HAP-1 (cell line): ENCODE measurements at regions not wholly inside any gene's neighbourhood (a gene's known extent, or its start where the extent isn't known, plus 50 kb on each side); places are given as distances from the start of the nearest gene placed in this dataset.

Experiments
- DNase-seq, 2 experiments: peaks; one replicate each; pipeline ENCODE4 v3.0.0-alpha.2; 2016 to 2020; ENCODE audit warnings: low spot score in 2 of 2
- H3K27me3 ChIP-seq: fragments of 250-450 bp; sonication (Bioruptor Pico); 2 replicates; pipeline ENCODE4 v1.5.1; 2020; ENCODE audit warnings: low read depth, mild to moderate bottlenecking, moderate library complexity
- H3K36me3 ChIP-seq: fragments of 250-450 bp; sonication (Bioruptor Pico); replicated peaks from 2 replicates; pipeline ENCODE4 v1.5.1; 2020; ENCODE audit warnings: mild to moderate bottlenecking
- H3K4me1 ChIP-seq: fragments of 250-450 bp; sonication (Bioruptor Pico); 2 replicates; pipeline ENCODE4 v1.5.1; 2020; ENCODE audit warnings: mild to moderate bottlenecking
- H3K4me3 ChIP-seq: fragments of 250-450 bp; sonication (Bioruptor Pico); 2 replicates; pipeline ENCODE4 v1.5.1; 2020; ENCODE audit warnings: mild to moderate bottlenecking, moderate library complexity
- H3K9me3 ChIP-seq: fragments of 250-450 bp; sonication (Bioruptor Pico); 2 replicates; pipeline ENCODE4 v1.5.1; 2020; ENCODE audit warnings: mild to moderate bottlenecking, moderate library complexity
- in situ Hi-C: fragments of 300-500 bp; cut with MboI; formaldehyde crosslinking; loops from 3 replicates; pipeline ENCODE4 v1.14.3; 2020; ENCODE audit warnings: low sequenced_read_pairs, inconsistent platforms, mixed read lengths

DNA sequence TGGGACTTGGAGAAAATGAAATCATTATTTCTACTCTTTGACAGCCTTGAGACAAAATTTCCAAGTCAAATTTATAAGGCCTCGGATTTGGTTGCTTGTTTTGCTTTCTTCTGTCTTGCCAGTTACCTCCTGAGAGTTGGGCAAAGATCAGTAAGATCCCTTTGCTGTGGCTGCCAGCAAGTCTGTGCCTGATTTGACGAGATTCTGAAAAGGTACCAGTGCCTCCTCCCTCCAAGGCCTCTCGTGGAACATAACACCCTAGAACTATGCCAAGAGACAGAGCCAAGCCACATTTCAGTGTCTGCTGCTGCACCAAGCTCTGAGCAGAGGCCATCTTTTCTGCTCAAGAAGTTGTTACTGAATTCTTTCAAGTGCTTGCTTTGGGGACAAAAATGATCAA lies 61.0 kb downstream of the GTPBP8 start:
- Histone ChIP-seq H3K4me3 (no peak overlapping the region), H3K36me3 (no peaks in the 10 kb centered on the region), H3K4me1 (peaks cover 7% of the 10 kb centered on the region), H3K9me3 (no peaks in the 10 kb centered on the region), H3K27me3 (no peaks in the 10 kb centered on the region)
- DNase-seq, result no peak
- in situ Hi-C loops, result loop anchor here (5.0 to 10.0 kb wide), 2 partner anchors 236 to 583 kb away; no protein-coding TSS in a partner anchor

- DNase-seq, result no peak
- Histone ChIP-seq H3K36me3 (no peaks in the 10 kb centered on the region), H3K27me3 (no peaks in the 10 kb centered on the region), H3K4me3 (no peak overlapping the region), H3K4me1 (peaks cover 12% of the 10 kb centered on the region), H3K9me3 (no peaks in the 10 kb centered on the region)
- in situ Hi-C loops, result loop anchor here (5.0 to 10.0 kb wide), 2 partner anchors 234 to 582 kb away; no protein-coding TSS in a partner anchor
Observed at GRCh38 chr3:113053169-113053568, 62.4 kb downstream of the GTPBP8 start.

DNA sequence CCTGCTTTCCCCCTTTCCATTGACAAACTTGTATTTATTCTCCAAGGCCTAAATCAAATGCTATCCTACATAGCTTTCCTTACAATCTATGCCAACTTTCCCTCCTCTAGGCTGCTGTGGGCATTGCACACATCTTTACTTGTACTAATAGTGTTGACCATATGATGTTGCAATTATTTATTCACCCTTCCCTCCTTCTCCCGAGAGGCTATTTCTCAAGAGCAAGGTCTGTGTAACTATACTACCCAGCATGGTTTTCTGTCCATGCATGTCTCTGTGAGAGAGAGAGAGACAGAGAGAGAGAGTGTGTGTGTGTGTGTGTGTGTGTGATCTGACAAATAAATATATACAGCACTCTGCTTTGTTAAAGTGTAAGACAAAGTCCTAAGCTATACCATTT lies 63.8 kb downstream of the GTPBP8 start:
- Histone ChIP-seq H3K36me3 (no peaks in the 10 kb centered on the region), H3K4me1 (peaks cover 12% of the 10 kb centered on the region), H3K9me3 (no peaks in the 10 kb centered on the region), H3K27me3 (no peaks in the 10 kb centered on the region), H3K4me3 (no peak overlapping the region)
- no peak for DNase-seq
- in situ Hi-C loops, result loop anchor here (5.0 to 10.0 kb wide), 2 partner anchors 233 to 580 kb away; no protein-coding TSS in a partner anchor

GRCh38 chr3:113055201-113055600 lies 64.4 kb downstream of the GTPBP8 start:
- no peak for DNase-seq

DNA sequence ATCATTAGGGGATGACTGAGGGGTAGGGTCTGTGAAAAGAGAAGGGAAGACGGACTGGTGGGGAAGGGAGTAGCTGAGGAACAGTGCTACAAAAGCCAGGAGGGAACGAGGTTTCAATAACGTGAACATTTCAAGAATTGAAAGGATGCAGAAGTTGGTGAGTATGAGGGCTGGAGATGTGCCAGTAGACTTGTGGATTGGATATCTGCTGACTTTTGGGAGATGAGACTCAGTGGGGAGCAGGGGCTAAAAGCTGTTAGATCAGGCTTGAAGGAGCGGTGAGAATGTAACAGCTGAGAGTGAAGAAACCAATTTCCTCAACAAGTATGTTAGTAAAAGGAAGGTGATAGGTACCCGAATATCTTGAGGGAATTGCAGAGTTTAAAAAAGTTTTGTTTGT lies 65.2 kb downstream of the GTPBP8 start:
- Histone ChIP-seq H3K4me1 (peaks cover 9% of the 10 kb centered on the region), H3K27me3 (no peaks in the 10 kb centered on the region), H3K4me3 (no peak overlapping the region), H3K36me3 (no peaks in the 10 kb centered on the region), H3K9me3 (no peaks in the 10 kb centered on the region)
- in situ Hi-C loops, result loop anchor here (10.0 kb wide), 1 partner anchor 579 kb away; no protein-coding TSS in a partner anchor
- DNase-seq, result no peak

More at GRCh38 chr3:113055201-113055600, 64.4 kb downstream of the GTPBP8 start:
- H3K9me3 ChIP-seq, result no peaks in the 10 kb centered on the region
- H3K4me3 ChIP-seq, result no peak overlapping the region
- in situ Hi-C loops, result loop anchor here (10.0 kb wide), 1 partner anchor 580 kb away; no protein-coding TSS in a partner anchor
- H3K36me3 ChIP-seq, result no peaks in the 10 kb centered on the region
- H3K4me1 ChIP-seq, result peaks cover 12% of the 10 kb centered on the region
- H3K27me3 ChIP-seq, result no peaks in the 10 kb centered on the region

- H3K36me3 ChIP-seq, result no peaks in the 10 kb centered on the region
- H3K4me1 ChIP-seq, result peaks cover 5% of the 10 kb centered on the region; the same call in 1 of the 2 replicates
- in situ Hi-C loops, result loop anchor here (10.0 kb wide), 1 partner anchor 578 kb away; no protein-coding TSS in a partner anchor
- no peak overlapping the region for H3K4me3 ChIP-seq
- no peaks in the 10 kb centered on the region for H3K27me3 ChIP-seq
- H3K9me3 ChIP-seq, result no peaks in the 10 kb centered on the region
- no peak for DNase-seq
Observed at GRCh38 chr3:113057117-113057516, 66.3 kb downstream of the GTPBP8 start.

DNA sequence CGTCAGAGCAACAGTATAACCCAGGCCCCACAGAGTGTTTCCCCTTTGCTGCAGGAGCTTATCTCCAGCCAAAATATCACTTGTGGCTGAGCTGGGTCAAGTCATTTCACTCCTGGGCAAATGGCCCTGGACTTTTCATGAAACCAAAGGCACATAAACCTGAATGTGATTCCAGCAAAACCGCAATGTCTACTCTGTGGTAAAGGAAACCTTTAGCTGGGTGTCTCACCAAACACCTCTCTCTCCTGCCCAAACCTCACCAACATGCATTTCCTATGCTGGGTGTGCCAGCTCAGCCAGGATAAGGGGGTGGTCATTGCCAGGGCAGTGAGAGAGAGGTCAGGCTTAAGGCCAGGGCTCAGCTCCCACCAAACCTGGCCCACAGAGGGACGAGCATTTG lies 67.4 kb downstream of the GTPBP8 start:
- Histone ChIP-seq H3K27me3 (no peaks in the 10 kb centered on the region), H3K4me3 (no peak overlapping the region), H3K36me3 (no peaks in the 10 kb centered on the region), H3K4me1 (peaks cover 5% of the 10 kb centered on the region; the same call in 1 of the 2 replicates), H3K9me3 (no peaks in the 10 kb centered on the region)
- no peak for DNase-seq
- in situ Hi-C loops, result loop anchor here (10.0 kb wide), 1 partner anchor 577 kb away; no protein-coding TSS in a partner anchor

GRCh38 chr3:113062705-113063104 lies 71.9 kb downstream of the GTPBP8 start:
- Histone ChIP-seq H3K4me1 (no peaks in the 10 kb centered on the region; the same call in none of the 2 replicates), H3K27me3 (no peaks in the 10 kb centered on the region), H3K36me3 (no peaks in the 10 kb centered on the region), H3K9me3 (no peaks in the 10 kb centered on the region), H3K4me3 (no peak overlapping the region)
- in situ Hi-C loops, result no loop called here
- DNase-seq, result no peak

- H3K9me3 ChIP-seq, result no peaks in the 10 kb centered on the region
- no peak overlapping the region for H3K4me3 ChIP-seq
- H3K36me3 ChIP-seq, result no peaks in the 10 kb centered on the region
- in situ Hi-C loops, result no loop called here
- no peaks in the 10 kb centered on the region for H3K27me3 ChIP-seq
- no peaks in the 10 kb centered on the region; the same call in 1 of the 2 replicates for H3K4me1 ChIP-seq
- no peak for DNase-seq
Observed at GRCh38 chr3:113063126-113063894, 72.5 kb downstream of the GTPBP8 start.

GRCh38 chr3:113064183-113064582 lies 73.4 kb downstream of the GTPBP8 start:
- Histone ChIP-seq H3K4me3 (no peak overlapping the region), H3K9me3 (no peaks in the 10 kb centered on the region), H3K4me1 (no peaks in the 10 kb centered on the region; the same call in 1 of the 2 replicates), H3K27me3 (no peaks in the 10 kb centered on the region), H3K36me3 (no peaks in the 10 kb centered on the region)
- in situ Hi-C loops, result no loop called here
- DNase-seq, result no peak

DNA sequence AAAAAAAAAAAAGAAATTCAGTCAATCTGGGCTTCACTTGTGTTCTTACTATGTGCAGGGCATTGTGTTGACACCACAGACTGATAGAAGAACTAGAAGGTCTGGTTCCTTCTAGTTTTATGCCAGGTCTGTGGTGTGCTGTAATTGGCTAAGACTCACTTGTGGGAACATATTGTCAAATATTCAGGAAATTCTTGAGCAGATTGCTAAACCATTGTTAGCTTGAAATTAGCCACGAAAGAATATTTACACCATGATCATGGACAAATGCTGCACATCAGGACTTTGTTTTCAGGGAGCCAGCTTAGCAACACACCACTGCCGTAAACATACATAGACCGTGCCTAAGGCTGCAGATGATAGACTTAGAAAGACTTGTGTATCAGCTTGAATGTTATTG lies 74.6 kb downstream of the GTPBP8 start:
- Histone ChIP-seq H3K27me3 (no peaks in the 10 kb centered on the region), H3K4me1 (no peaks in the 10 kb centered on the region; the same call in 1 of the 2 replicates), H3K4me3 (no peak overlapping the region), H3K36me3 (no peaks in the 10 kb centered on the region), H3K9me3 (no peaks in the 10 kb centered on the region)
- no peak for DNase-seq
- in situ Hi-C loops, result no loop called here

- H3K9me3 ChIP-seq, result no peaks in the 10 kb centered on the region
- no peak overlapping the region for H3K4me3 ChIP-seq
Observed at GRCh38 chr3:113070072-113070640, 79.4 kb downstream of the GTPBP8 start.

DNA sequence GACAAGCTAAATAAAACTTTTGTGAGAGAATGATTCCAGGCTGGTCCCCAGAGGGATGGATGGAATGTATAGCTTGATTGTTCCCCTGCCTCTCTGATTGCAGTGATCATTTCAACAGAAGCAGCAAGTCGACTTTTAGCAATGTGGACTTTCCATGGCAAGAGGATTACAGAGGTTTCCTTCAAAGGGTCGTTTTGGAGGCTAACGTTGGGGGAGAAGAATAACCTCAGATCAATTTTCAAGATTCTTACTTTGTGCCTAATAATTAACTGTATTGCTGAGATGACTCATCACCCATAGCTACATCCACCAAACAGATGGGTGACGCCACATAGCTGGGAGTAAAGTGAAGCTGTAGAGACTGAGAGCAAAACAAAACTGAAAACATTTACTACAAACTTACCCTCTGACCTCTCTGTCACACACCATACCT lies 79.9 kb downstream of the GTPBP8 start:
- Histone ChIP-seq H3K4me1 (no peaks in the 10 kb centered on the region), H3K4me3 (no peak overlapping the region), H3K36me3 (no peaks in the 10 kb centered on the region), H3K9me3 (no peaks in the 10 kb centered on the region), H3K27me3 (no peaks in the 10 kb centered on the region)
- DNase-seq, result no peak
- in situ Hi-C loops, result no loop called here

More at GRCh38 chr3:113070072-113070640, 79.4 kb downstream of the GTPBP8 start:
- no peaks in the 10 kb centered on the region for H3K4me1 ChIP-seq
- H3K27me3 ChIP-seq, result no peaks in the 10 kb centered on the region
- in situ Hi-C loops, result no loop called here
- no peaks in the 10 kb centered on the region for H3K36me3 ChIP-seq
- no peak for DNase-seq

DNA sequence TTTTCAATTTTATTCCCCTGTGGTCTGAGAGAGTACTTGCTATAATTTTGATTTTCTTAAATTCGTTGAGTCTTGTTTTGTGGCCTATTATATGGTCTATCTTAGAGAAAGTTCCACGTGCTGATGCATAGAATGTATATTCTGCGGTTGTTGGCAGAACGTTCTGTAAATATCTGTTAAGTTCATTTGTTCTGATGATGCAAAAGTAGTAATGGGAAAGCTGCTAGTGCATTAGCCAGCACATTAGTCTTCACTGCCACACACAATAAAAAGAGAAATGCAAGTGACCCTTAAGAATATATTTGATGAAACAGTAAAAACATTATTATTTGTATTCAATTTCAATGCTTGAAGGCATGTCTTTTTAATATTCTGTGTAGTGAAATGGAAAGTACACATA lies 84.8 kb downstream of the GTPBP8 start:
- no peak for DNase-seq

More for the DNA sequence above, 84.8 kb downstream of the GTPBP8 start:
- Histone ChIP-seq H3K4me1 (peaks cover 4% of the 10 kb centered on the region), H3K36me3 (no peaks in the 10 kb centered on the region), H3K27me3 (no peaks in the 10 kb centered on the region), H3K9me3 (no peaks in the 10 kb centered on the region), H3K4me3 (no peak overlapping the region)
- in situ Hi-C loops, result no loop called here
